GM18858 (cell line): ENCODE measurements at regions not wholly inside any gene's neighbourhood (a gene's known extent, or its start where the extent isn't known, plus 50 kb on each side); places are given as distances from the start of the nearest gene placed in this dataset.

Source experiments
- ATAC-seq: cut with Tn5 transposase; IDR thresholded peaks from one replicate; pipeline ENCODE4 v1.9.1; 2021; ENCODE audit not compliant: unreplicated experiment

GRCh38 chr4:28518561-28519165 lies 1658.0 kb downstream of the STIM2 start:
- no peak for ATAC-seq

- no peak for ATAC-seq
These were observed 1663.1 kb downstream of the STIM2 start for GRCh38 chr4:28523681-28524190.

GRCh38 chr4:28536124-28536523 lies 1675.5 kb downstream of the STIM2 start:
- no peak for ATAC-seq

- no peak for ATAC-seq
These were observed 1685.3 kb downstream of the STIM2 start for GRCh38 chr4:28545986-28546385.

- no peak for ATAC-seq
These were observed 1687.5 kb downstream of the STIM2 start for GRCh38 chr4:28548136-28548535.

- ATAC-seq = no peak
These were observed 1688.0 kb downstream of the STIM2 start for GRCh38 chr4:28548594-28548993.

- no peak for ATAC-seq
These were observed 1695.2 kb downstream of the STIM2 start for GRCh38 chr4:28555866-28556265.

GRCh38 chr4:28557755-28558154 lies 1697.1 kb downstream of the STIM2 start:
- ATAC-seq = no peak

GRCh38 chr4:28558895-28559294 lies 1698.3 kb downstream of the STIM2 start:
- ATAC-seq = no peak

GRCh38 chr4:28562913-28563312 lies 1702.3 kb downstream of the STIM2 start:
- no peak for ATAC-seq

GRCh38 chr4:28565396-28565795 lies 1704.8 kb downstream of the STIM2 start:
- no peak for ATAC-seq

GRCh38 chr4:28600958-28601357 lies 1740.3 kb downstream of the STIM2 start:
- ATAC-seq = no peak

- ATAC-seq = no peak
These were observed 1761.0 kb downstream of the STIM2 start for GRCh38 chr4:28621591-28621990.

- no peak for ATAC-seq
These were observed 1776.3 kb downstream of the STIM2 start for GRCh38 chr4:28636971-28637370.

- ATAC-seq = no peak
These were observed 1779.1 kb downstream of the STIM2 start for GRCh38 chr4:28639747-28640146.

GRCh38 chr4:28654618-28655017 lies 1794.0 kb downstream of the STIM2 start:
- ATAC-seq = no peak

GRCh38 chr4:28665306-28665705 lies 1804.7 kb downstream of the STIM2 start:
- no peak for ATAC-seq

GRCh38 chr4:28675582-28675981 lies 1814.9 kb downstream of the STIM2 start:
- ATAC-seq = no peak

- no peak for ATAC-seq
These were observed 1817.2 kb downstream of the STIM2 start for GRCh38 chr4:28677808-28678207.

- no peak for ATAC-seq
These were observed 1822.2 kb downstream of the STIM2 start for GRCh38 chr4:28682847-28683246.

- no peak for ATAC-seq
These were observed 1826.0 kb downstream of the STIM2 start for GRCh38 chr4:28686618-28687017.

- ATAC-seq = no peak
These were observed 1830.2 kb downstream of the STIM2 start for GRCh38 chr4:28690890-28691289.

- ATAC-seq = no peak
These were observed 1841.9 kb downstream of the STIM2 start for GRCh38 chr4:28702571-28702970.
